Uterus (tissue), 2 donors: ENCODE measurements at regions not wholly inside any gene's neighbourhood (a gene's known extent, or its start where the extent isn't known, plus 50 kb on each side); places are given as distances from the start of the nearest gene placed in this dataset.

Source experiments
- CTCF ChIP-seq, 4 experiments: fragments of 200-600 bp in 2 of 4; fragments of 450-650 bp in 2 of 4; sonication (generic) in 2 of 4; IDR thresholded peaks; one replicate each; pipeline ENCODE4 v1.5.1; 2016 to 2019; ENCODE audit warnings: antibody characterized with exemption in 4 of 4, mild to moderate bottlenecking in 2 of 4, moderate library complexity in 1 of 4
- POLR2A ChIP-seq, 2 donors: fragments of 450-650 bp; IDR thresholded peaks; one replicate each; pipeline ENCODE4 v1.6.1; 2016; ENCODE audit warnings: antibody characterized with exemption in 2 of 2, mild to moderate bottlenecking in 1 of 2, moderate library complexity in 1 of 2

- TF ChIP-seq CTCF (IDR thresholded peaks at IDR 0.05) (no peak), POLR2A (IDR thresholded peaks at IDR 0.05) (no peak)
Measured at GRCh38 chr7:125383324-125383723, 453.7 kb upstream of the POT1 start.
